ENCODE measurements at regions not wholly inside any gene's neighbourhood (a gene's known extent, or its start where the extent isn't known, plus 50 kb on each side); places are given as distances from the start of the nearest gene placed in this dataset.

DNA sequence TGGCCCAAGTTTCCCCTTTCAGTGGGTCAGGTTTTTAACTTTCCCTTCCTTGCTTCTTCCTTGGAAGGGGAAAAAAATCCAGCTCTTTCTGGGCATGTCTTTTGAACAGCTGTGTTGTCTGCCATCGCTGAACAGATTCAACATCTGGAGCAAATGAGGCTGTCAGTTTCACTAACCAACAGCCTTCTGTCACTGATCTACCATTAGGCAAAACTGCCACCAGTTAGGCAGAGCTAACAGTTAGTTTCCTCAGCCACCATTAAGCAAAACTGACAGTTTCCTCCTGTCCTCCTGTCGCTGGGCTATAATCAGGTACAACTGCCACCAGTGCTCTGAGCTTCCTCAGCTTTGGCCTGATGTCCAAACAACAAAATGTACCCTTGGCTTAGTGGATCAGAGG lies 81.9 kb downstream of the NPTX2 start:
- peaks cover 0 to 13% of the 10 kb centered on the region in 2 donors for H3K9me3 ChIP-seq
- intact Hi-C loops (cut with DNase I) = no loop called here
- no peak for TF ChIP-seq CTCF (IDR thresholded peaks at IDR 0.05)

GRCh38 chr7:98700533-98700932 lies 83.4 kb downstream of the NPTX2 start:
- DNase-seq (no peak), ATAC-seq (no peak)
- Histone ChIP-seq H3K27ac (no peak overlapping the region), H3K4me3 (no peak overlapping the region), H3K36me3 (no peaks in the 10 kb centered on the region), H3K27me3 (peaks cover 0 to 13% of the 10 kb centered on the region in 2 donors), H3K4me1 (no peaks in the 10 kb centered on the region), H3K9me3 (peaks cover 0 to 9% of the 10 kb centered on the region in 2 donors)
- intact Hi-C loops (cut with DNase I) = no loop called here
- TF ChIP-seq CTCF (IDR thresholded peaks at IDR 0.05) = no peak

More for the DNA sequence above, 81.9 kb downstream of the NPTX2 start:
- Histone ChIP-seq H3K36me3 (no peaks in the 10 kb centered on the region), H3K27me3 (no peaks in the 10 kb centered on the region), H3K4me3 (no peak overlapping the region), H3K4me1 (no peaks in the 10 kb centered on the region), H3K27ac (no peak overlapping the region)
- DNase-seq (no peak), ATAC-seq (no peak)

- H3K4me1 ChIP-seq = no peaks in the 10 kb centered on the region
- ATAC-seq = no peak
- TF ChIP-seq CTCF (IDR thresholded peaks at IDR 0.05) = no peak
- no peak overlapping the region for H3K4me3 ChIP-seq
- no peak for DNase-seq
- intact Hi-C loops (cut with DNase I) = no loop called here
- H3K36me3 ChIP-seq = no peaks in the 10 kb centered on the region
- H3K27ac ChIP-seq = no peak overlapping the region
- peaks cover 0 to 7% of the 10 kb centered on the region in 2 donors for H3K9me3 ChIP-seq
- H3K27me3 ChIP-seq = peaks cover 0 to 21% of the 10 kb centered on the region in 2 donors
Measured at GRCh38 chr7:98701372-98701771, 84.3 kb downstream of the NPTX2 start.

- no peak for TF ChIP-seq CTCF (IDR thresholded peaks at IDR 0.05)
- no peaks in the 10 kb centered on the region for H3K4me1 ChIP-seq
- H3K9me3 ChIP-seq = peaks cover 0 to under 1% of the 10 kb centered on the region in 2 donors
- H3K36me3 ChIP-seq = no peaks in the 10 kb centered on the region
- H3K27ac ChIP-seq = no peak overlapping the region
- intact Hi-C loops (cut with DNase I) = no loop called here
- DNase-seq (no peak), ATAC-seq (no peak)
- H3K27me3 ChIP-seq = peaks cover 0 to 24% of the 10 kb centered on the region in 2 donors
- no peak overlapping the region for H3K4me3 ChIP-seq
Measured at GRCh38 chr7:98702021-98702420, 84.9 kb downstream of the NPTX2 start.

DNA sequence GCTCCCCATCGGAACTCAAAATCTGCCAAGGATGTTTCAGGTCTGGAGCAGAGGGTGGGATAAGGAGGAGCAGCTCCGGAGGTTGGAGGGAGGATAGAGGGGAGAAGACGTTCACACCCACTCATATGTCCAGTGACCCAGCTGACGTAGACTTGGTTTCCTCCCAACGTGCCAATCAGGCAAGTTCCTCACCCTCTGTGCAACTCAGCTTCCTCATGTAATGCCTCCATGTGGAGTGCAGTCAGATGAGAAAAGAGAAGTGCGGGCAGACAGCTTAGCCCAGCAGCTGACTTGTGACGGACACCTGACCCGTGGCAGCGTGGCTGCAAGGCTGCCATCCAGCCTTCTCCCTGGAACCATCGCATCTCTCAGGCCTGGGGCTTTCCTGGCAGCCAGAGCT lies 86.8 kb downstream of the NPTX2 start:
- DNase-seq = no peak

More for the DNA sequence above, 86.8 kb downstream of the NPTX2 start:
- Histone ChIP-seq H3K4me1 (no peaks in the 10 kb centered on the region), H3K9me3 (no peaks in the 10 kb centered on the region), H3K36me3 (no peaks in the 10 kb centered on the region), H3K27ac (no peak overlapping the region), H3K4me3 (no peak overlapping the region), H3K27me3 (peaks cover 0 to 24% of the 10 kb centered on the region in 2 donors)
- TF ChIP-seq CTCF (IDR thresholded peaks at IDR 0.05) = no peak
- intact Hi-C loops (cut with DNase I) = no loop called here
- ATAC-seq = no peak
